Upper lobe of right lung (tissue), 1 donor: ENCODE measurements at regions not wholly inside any gene's neighbourhood (a gene's known extent, or its start where the extent isn't known, plus 50 kb on each side); places are given as distances from the start of the nearest gene placed in this dataset.

Source experiments
- ATAC-seq: fragments of 200-7000 bp; cut with Tn5 transposase; one replicate; pipeline ENCODE4 v1.9.1; 2020; ENCODE audit warnings: mild to moderate bottlenecking, moderate library complexity
- DNase-seq: peaks from one replicate; pipeline ENCODE4 v3.0.0-alpha.2; 2020
- H3K27ac ChIP-seq: fragments of 200-600 bp; one replicate; pipeline ENCODE4 v1.8.0; 2022
- H3K27me3 ChIP-seq: fragments of 200-600 bp; one replicate; pipeline ENCODE4 v1.8.0; 2022; ENCODE audit warnings: mild to moderate bottlenecking
- H3K36me3 ChIP-seq: fragments of 200-600 bp; one replicate; pipeline ENCODE4 v1.8.0; 2022
- H3K4me1 ChIP-seq: fragments of 200-600 bp; one replicate; pipeline ENCODE4 v1.8.0; 2022
- H3K4me3 ChIP-seq: fragments of 200-600 bp; one replicate; pipeline ENCODE4 v1.8.0; 2022; ENCODE audit warnings: mild to moderate bottlenecking
- H3K9me3 ChIP-seq: fragments of 200-600 bp; one replicate; pipeline ENCODE4 v1.8.0; 2022
- intact Hi-C: fragments of 100-400 bp; cut with DNase I; formaldehyde crosslinking; loops from one replicate; pipeline ENCODE4 v1.11.0; 2022
- TF ChIP-seq, protein P1 (sequence below): fragments of 200-600 bp; IDR thresholded peaks from one replicate; pipeline ENCODE4 v1.8.0; 2022; ENCODE audit warnings: antibody characterized with exemption
- donor health status: DM: no; HTN: yes; CAD: no; lungs with severe emphysema.

DNA sequence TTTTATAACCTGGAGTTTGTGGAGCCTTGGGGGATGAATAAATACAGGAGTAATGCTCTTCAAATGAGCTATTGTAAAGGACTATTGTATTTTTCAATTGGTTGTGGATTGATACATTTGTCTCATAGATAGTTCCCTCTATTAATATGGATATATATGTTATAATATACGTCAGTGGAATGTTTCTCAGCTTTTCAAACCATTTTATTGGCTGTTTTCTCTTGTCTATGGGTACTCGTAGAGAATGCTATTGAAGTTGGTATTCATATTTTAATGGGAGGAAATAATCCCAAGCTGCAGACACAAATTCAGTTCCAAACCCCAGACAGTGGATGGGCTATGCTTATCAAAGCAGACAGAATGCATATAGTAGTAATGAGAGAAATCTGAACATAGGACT is 181.8 kb upstream of the DAB2 start:
- Histone ChIP-seq H3K27ac (no peak overlapping the region), H3K36me3 (no peaks in the 10 kb centered on the region), H3K4me1 (no peaks in the 10 kb centered on the region), H3K27me3 (no peaks in the 10 kb centered on the region), H3K9me3 (no peaks in the 10 kb centered on the region), H3K4me3 (no peak overlapping the region)
- ATAC-seq (no peak), DNase-seq (no peak)
- intact Hi-C loops: no loop called here
- TF ChIP-seq, protein P1, sequence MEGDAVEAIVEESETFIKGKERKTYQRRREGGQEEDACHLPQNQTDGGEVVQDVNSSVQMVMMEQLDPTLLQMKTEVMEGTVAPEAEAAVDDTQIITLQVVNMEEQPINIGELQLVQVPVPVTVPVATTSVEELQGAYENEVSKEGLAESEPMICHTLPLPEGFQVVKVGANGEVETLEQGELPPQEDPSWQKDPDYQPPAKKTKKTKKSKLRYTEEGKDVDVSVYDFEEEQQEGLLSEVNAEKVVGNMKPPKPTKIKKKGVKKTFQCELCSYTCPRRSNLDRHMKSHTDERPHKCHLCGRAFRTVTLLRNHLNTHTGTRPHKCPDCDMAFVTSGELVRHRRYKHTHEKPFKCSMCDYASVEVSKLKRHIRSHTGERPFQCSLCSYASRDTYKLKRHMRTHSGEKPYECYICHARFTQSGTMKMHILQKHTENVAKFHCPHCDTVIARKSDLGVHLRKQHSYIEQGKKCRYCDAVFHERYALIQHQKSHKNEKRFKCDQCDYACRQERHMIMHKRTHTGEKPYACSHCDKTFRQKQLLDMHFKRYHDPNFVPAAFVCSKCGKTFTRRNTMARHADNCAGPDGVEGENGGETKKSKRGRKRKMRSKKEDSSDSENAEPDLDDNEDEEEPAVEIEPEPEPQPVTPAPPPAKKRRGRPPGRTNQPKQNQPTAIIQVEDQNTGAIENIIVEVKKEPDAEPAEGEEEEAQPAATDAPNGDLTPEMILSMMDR: no peak

DNA sequence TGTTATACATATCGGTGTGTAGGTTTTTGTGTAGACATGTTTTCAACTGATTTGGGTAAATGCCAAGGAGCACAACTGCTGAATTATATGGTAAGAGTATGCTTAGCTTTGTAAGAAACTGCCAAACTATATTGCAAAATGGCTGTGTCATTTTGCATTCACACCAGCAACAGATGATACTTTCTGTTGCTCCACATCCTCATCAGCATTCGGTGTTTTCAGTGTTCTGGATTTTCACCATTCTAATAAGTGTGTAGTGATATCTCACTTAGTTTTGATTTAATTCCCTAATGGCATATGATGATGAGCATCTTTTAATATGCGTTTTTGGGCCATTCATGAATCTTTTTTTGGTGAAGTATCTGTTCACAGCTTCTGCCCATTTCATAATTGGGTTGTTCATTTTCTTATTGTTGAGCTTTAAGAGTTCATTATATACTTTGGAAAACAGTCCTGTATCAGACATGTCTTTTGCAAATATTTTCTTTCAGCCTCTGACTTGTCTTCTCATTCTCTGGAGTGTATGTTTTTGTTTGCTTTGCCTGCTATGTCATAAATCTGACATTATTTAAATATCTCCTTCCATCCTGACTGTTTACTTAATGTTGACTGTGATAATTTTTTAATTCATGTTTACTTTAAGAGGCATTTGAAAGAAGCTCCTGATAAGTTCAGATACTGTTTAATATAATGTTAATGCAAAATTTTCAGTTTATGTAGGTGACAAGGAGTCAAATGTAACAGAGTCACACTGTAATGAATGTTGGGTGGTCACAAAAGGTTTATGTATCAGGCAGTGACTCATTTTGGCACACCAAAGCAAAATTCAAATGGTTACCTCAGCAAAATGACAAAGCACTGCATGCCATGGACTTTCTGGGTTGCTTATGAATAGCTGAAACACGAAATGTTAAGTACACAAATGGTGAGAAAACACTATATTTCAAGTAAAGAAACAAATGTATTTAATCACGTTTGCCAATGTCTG is 181.1 kb upstream of the DAB2 start:
- ATAC-seq: no peak
- H3K4me1 ChIP-seq: no peaks in the 10 kb centered on the region
- no peak for DNase-seq
- H3K9me3 ChIP-seq: no peaks in the 10 kb centered on the region
- no peak overlapping the region for H3K4me3 ChIP-seq
- no peaks in the 10 kb centered on the region for H3K27me3 ChIP-seq
- no peak overlapping the region for H3K27ac ChIP-seq
- no peaks in the 10 kb centered on the region for H3K36me3 ChIP-seq
- intact Hi-C loops: no loop called here
- TF ChIP-seq, protein P1: no peak

GRCh38 chr5:39605145-39605544 is 180.4 kb upstream of the DAB2 start:
- Histone ChIP-seq H3K27me3 (no peaks in the 10 kb centered on the region), H3K27ac (no peak overlapping the region), H3K9me3 (no peaks in the 10 kb centered on the region), H3K36me3 (no peaks in the 10 kb centered on the region), H3K4me3 (no peak overlapping the region), H3K4me1 (no peaks in the 10 kb centered on the region)
- ATAC-seq: no peak
- intact Hi-C loops: no loop called here
- no peak for DNase-seq
- TF ChIP-seq, protein P1: no peak

DNA sequence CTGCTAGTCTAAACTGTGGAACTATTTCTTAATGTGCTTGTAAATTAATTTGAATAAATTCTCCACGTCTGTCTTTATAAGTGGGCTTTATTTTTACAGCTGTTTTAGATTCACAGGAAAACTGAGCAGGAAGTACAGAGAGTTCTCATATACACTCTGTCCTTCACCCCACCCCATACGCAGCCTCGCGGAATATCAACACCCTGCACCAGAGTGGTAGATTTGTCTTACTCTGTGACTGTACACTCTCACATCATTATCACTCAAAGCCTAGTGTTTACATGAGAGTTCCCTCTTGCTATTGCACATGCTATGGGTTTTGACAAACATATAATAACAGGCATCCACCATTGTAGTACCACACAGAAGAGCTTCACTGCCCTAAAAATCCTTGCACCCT is 179.7 kb upstream of the DAB2 start:
- H3K9me3 ChIP-seq: no peaks in the 10 kb centered on the region
- H3K4me3 ChIP-seq: no peak overlapping the region
- TF ChIP-seq, protein P1: no peak
- H3K27me3 ChIP-seq: no peaks in the 10 kb centered on the region
- ATAC-seq (no peak), DNase-seq (no peak)
- no peaks in the 10 kb centered on the region for H3K4me1 ChIP-seq
- intact Hi-C loops: no loop called here
- H3K36me3 ChIP-seq: no peaks in the 10 kb centered on the region
- H3K27ac ChIP-seq: no peak overlapping the region

GRCh38 chr5:39599721-39600431 is 175.1 kb upstream of the DAB2 start:
- intact Hi-C loops: no loop called here
- Histone ChIP-seq H3K4me3 (no peak overlapping the region), H3K27me3 (no peaks in the 10 kb centered on the region), H3K4me1 (no peaks in the 10 kb centered on the region), H3K27ac (no peak overlapping the region), H3K9me3 (no peaks in the 10 kb centered on the region), H3K36me3 (no peaks in the 10 kb centered on the region)
- ATAC-seq (no peak), DNase-seq (no peak)
- TF ChIP-seq, protein P1: peak; percentile 61
